Osteocyte (in vitro differentiated cells): ENCODE measurements at regions not wholly inside any gene's neighbourhood (a gene's known extent, or its start where the extent isn't known, plus 50 kb on each side); places are given as distances from the start of the nearest gene placed in this dataset.
"Not testable (repeated sequence)": the region's sequence is repeated elsewhere in the genome, so short reads cannot be mapped to it uniquely, and the experiment has no call there.

Experiments used
- DNase-seq: peaks from one replicate; pipeline ENCODE4 v3.0.0; 2021; ENCODE audit warnings: mixed read lengths; ENCODE audit not compliant: unreplicated experiment; ENCODE audit errors: extremely low spot score
- H3K27ac Mint-ChIP-seq: one replicate; pipeline ENCODE4 v1.8.0; 2021; ENCODE audit warnings: mild to moderate bottlenecking, mixed read lengths; ENCODE audit not compliant: unreplicated experiment
- H3K27me3 Mint-ChIP-seq: one replicate; pipeline ENCODE4 v1.8.0; 2021; ENCODE audit warnings: mixed read lengths; ENCODE audit not compliant: unreplicated experiment
- H3K36me3 Mint-ChIP-seq: one replicate; pipeline ENCODE4 v1.8.0; 2021; ENCODE audit warnings: mixed read lengths; ENCODE audit not compliant: unreplicated experiment
- H3K4me1 Mint-ChIP-seq: one replicate; pipeline ENCODE4 v1.8.0; 2021; ENCODE audit warnings: mixed read lengths; ENCODE audit not compliant: unreplicated experiment
- H3K4me3 Mint-ChIP-seq: one replicate; pipeline ENCODE4 v1.8.0; 2021; ENCODE audit warnings: mild to moderate bottlenecking, moderate library complexity, mixed read lengths; ENCODE audit not compliant: unreplicated experiment
- H3K9me3 Mint-ChIP-seq: one replicate; pipeline ENCODE4 v1.8.0; 2021; ENCODE audit warnings: mixed read lengths; ENCODE audit not compliant: unreplicated experiment
- CTCF ChIP-seq: fragments of 200-600 bp; sonication (generic); IDR thresholded peaks from 2 replicates; pipeline ENCODE4 v1.5.0; 2021; ENCODE audit warnings: antibody characterized with exemption, mild to moderate bottlenecking, moderate library complexity

- H3K9me3 Mint-ChIP-seq, result no peaks in the 10 kb centered on the region
- H3K27me3 Mint-ChIP-seq, result peaks cover 27% of the 10 kb centered on the region
- H3K4me3 Mint-ChIP-seq, result no peak overlapping the region
- H3K36me3 Mint-ChIP-seq, result no peaks in the 10 kb centered on the region
- DNase-seq, result no peak
- peaks cover 4% of the 10 kb centered on the region for H3K4me1 Mint-ChIP-seq
- no peak for TF ChIP-seq CTCF
- no peak overlapping the region for H3K27ac Mint-ChIP-seq
Observed at GRCh38 chr11:13145461-13145860, 132.1 kb upstream of the BMAL1 start.

GRCh38 chr11:13149991-13150390 lies 127.6 kb upstream of the BMAL1 start:
- Mint-ChIP-seq H3K4me3 (no peak overlapping the region), H3K4me1 (no peaks in the 10 kb centered on the region), H3K27ac (no peak overlapping the region), H3K36me3 (no peaks in the 10 kb centered on the region), H3K27me3 (peaks cover 41% of the 10 kb centered on the region), H3K9me3 (no peaks in the 10 kb centered on the region)
- no peak for DNase-seq
- no peak for TF ChIP-seq CTCF

GRCh38 chr11:13150487-13150886 lies 127.1 kb upstream of the BMAL1 start:
- TF ChIP-seq CTCF, result no peak
- H3K9me3 Mint-ChIP-seq, result peaks cover 3% of the 10 kb centered on the region
- no peak overlapping the region for H3K4me3 Mint-ChIP-seq
- H3K4me1 Mint-ChIP-seq, result no peaks in the 10 kb centered on the region
- no peaks in the 10 kb centered on the region for H3K36me3 Mint-ChIP-seq
- peaks cover 43% of the 10 kb centered on the region for H3K27me3 Mint-ChIP-seq
- no peak for DNase-seq
- H3K27ac Mint-ChIP-seq, result no peak overlapping the region

- Mint-ChIP-seq H3K36me3 (no peaks in the 10 kb centered on the region), H3K27me3 (peaks cover 45% of the 10 kb centered on the region), H3K9me3 (peaks cover 14% of the 10 kb centered on the region), H3K4me1 (no peaks in the 10 kb centered on the region), H3K4me3 (no peak overlapping the region), H3K27ac (no peak overlapping the region)
- no peak for DNase-seq
- TF ChIP-seq CTCF, result no peak
Observed at GRCh38 chr11:13152264-13152663, 125.3 kb upstream of the BMAL1 start.

GRCh38 chr11:13152736-13153541 lies 124.7 kb upstream of the BMAL1 start:
- H3K27me3 Mint-ChIP-seq, result peaks cover 46% of the 10 kb centered on the region
- H3K36me3 Mint-ChIP-seq, result no peaks in the 10 kb centered on the region
- no peaks in the 10 kb centered on the region for H3K4me1 Mint-ChIP-seq
- TF ChIP-seq CTCF, result peak; percentile 58
- H3K9me3 Mint-ChIP-seq, result peaks cover 14% of the 10 kb centered on the region
- H3K27ac Mint-ChIP-seq, result no peak overlapping the region
- H3K4me3 Mint-ChIP-seq, result no peak overlapping the region
- DNase-seq, result no peak

GRCh38 chr11:13154374-13154773 lies 123.2 kb upstream of the BMAL1 start:
- not testable (repeated sequence) for H3K4me3 Mint-ChIP-seq, DNase-seq, H3K36me3 Mint-ChIP-seq, H3K4me1 Mint-ChIP-seq, H3K27ac Mint-ChIP-seq
- H3K9me3 Mint-ChIP-seq, result peaks cover 14% of the 10 kb centered on the region
- peaks cover 47% of the 10 kb centered on the region for H3K27me3 Mint-ChIP-seq
